ENCODE measurements at regions not wholly inside any gene's neighbourhood (a gene's known extent, or its start where the extent isn't known, plus 50 kb on each side); places are given as distances from the start of the nearest gene placed in this dataset.

GRCh38 chr14:75335571-75335970, 56.9 kb downstream of the FOS start:
- no peak overlapping the region for H3K4me3 ChIP-seq (replicated peaks in 1 of 3; ENCODE audit: low read depth in 2 of 3, low read length in 3 of 3)
- peak overlapping the region; percentile 75 for H3K4me2 ChIP-seq (replicated peaks; ENCODE audit: extremely low read depth, low read length, poor library complexity, severe bottlenecking)
- Mint-ChIP-seq H3K27ac (peak overlapping the region; percentile 87 to 99 (median 93)), H3K4me1 (peaks cover 81% of the 10 kb centered on the region), H3K4me3 (peak overlapping the region in 1 of 2 donors; percentile 11), H3K36me3 (no peaks in the 10 kb centered on the region), H3K9me3 (peaks cover 0 to 3% (median 0%) of the 10 kb centered on the region in 7 donors), H3K27me3 (ENCODE audit: low read depth in 3 of 3) (peaks cover 0 to 2% (median 1%) of the 10 kb centered on the region in 3 donors)
- H3K4me1 ChIP-seq (ENCODE audit: control insufficient read depth in 1 of 2, insufficient read depth in 2 of 2, low read length in 2 of 2): peaks cover 89 to 96% of the 10 kb centered on the region in 2 donors
- H2AFZ ChIP-seq (ENCODE audit: insufficient read depth, low read depth, low read length, poor library complexity, severe bottlenecking): peak overlapping the region; percentile 18
- WGBS (ENCODE audit: insufficient coverage): 5% methylated on average over 2 of the region's 6 CpGs
- peak in 2 of 3 donors; percentile 39 to 59 for DNase-seq
- no peaks in the 10 kb centered on the region for H3K9me3 ChIP-seq (replicated peaks in 1 of 2; ENCODE audit: control insufficient read depth in 1 of 2, insufficient read depth in 1 of 2, low read length in 2 of 2)
- intact Hi-C loops (cut with micrococcal nuclease): no loop called here
- peak overlapping the region; percentile 98 to 99 for H3K27ac ChIP-seq (ENCODE audit: low read depth in 1 of 2, low read length in 2 of 2)
- no peaks in the 10 kb centered on the region for H3K36me3 ChIP-seq (replicated peaks in 1 of 2; ENCODE audit: control insufficient read depth in 1 of 2, insufficient read depth in 2 of 2, low read length in 2 of 2)
- no peak for TF ChIP-seq CTCF (IDR thresholded peaks at IDR 0.05)
- no peak overlapping the region for H3K9ac ChIP-seq (ENCODE audit: insufficient read depth, low read length, poor library complexity, severe bottlenecking)
- H4K20me1 ChIP-seq (ENCODE audit: insufficient read depth, low read length): no peaks in the 10 kb centered on the region
- H3K79me2 ChIP-seq (ENCODE audit: insufficient read depth, low read length): no peaks in the 10 kb centered on the region
- H3K27me3 ChIP-seq (ENCODE audit: control insufficient read depth in 2 of 2, insufficient read depth in 2 of 2, low read length in 2 of 2): no peaks in the 10 kb centered on the region

- peaks cover 0 to 1% (median 0%) of the 10 kb centered on the region in 3 donors for H3K27me3 Mint-ChIP-seq (ENCODE audit: low read depth in 3 of 3)
- intact Hi-C loops (cut with micrococcal nuclease): no loop called here
These were observed 59.8 kb downstream of the FOS start for GRCh38 chr14:75338398-75338797.

More at GRCh38 chr14:75338398-75338797, 59.8 kb downstream of the FOS start:
- Histone ChIP-seq H3K79me2 (ENCODE audit: insufficient read depth, low read length) (no peaks in the 10 kb centered on the region), H3K27me3 (ENCODE audit: control insufficient read depth in 2 of 2, insufficient read depth in 2 of 2, low read length in 2 of 2) (no peaks in the 10 kb centered on the region), H3K36me3 (replicated peaks in 1 of 2; ENCODE audit: control insufficient read depth in 1 of 2, insufficient read depth in 2 of 2, low read length in 2 of 2) (no peaks in the 10 kb centered on the region), H3K27ac (ENCODE audit: low read depth in 1 of 2, low read length in 2 of 2) (peak overlapping the region in 1 of 2 donors; percentile 88), H2AFZ (ENCODE audit: insufficient read depth, low read depth, low read length, poor library complexity, severe bottlenecking) (no peak overlapping the region), H3K4me1 (ENCODE audit: control insufficient read depth in 1 of 2, insufficient read depth in 2 of 2, low read length in 2 of 2) (peaks cover 94 to 98% of the 10 kb centered on the region in 2 donors), H3K9ac (ENCODE audit: insufficient read depth, low read length, poor library complexity, severe bottlenecking) (no peak overlapping the region), H3K9me3 (replicated peaks in 1 of 2; ENCODE audit: control insufficient read depth in 1 of 2, insufficient read depth in 1 of 2, low read length in 2 of 2) (no peaks in the 10 kb centered on the region), H3K4me2 (replicated peaks; ENCODE audit: extremely low read depth, low read length, poor library complexity, severe bottlenecking) (peak overlapping the region; percentile 13), H4K20me1 (ENCODE audit: insufficient read depth, low read length) (no peaks in the 10 kb centered on the region), H3K4me3 (replicated peaks in 1 of 3; ENCODE audit: low read depth in 2 of 3, low read length in 3 of 3) (peak overlapping the region in 1 of 3 experiments; percentile 16)
- TF ChIP-seq CTCF (IDR thresholded peaks at IDR 0.05): no peak
- Mint-ChIP-seq H3K36me3 (no peaks in the 10 kb centered on the region), H3K4me1 (peaks cover 88% of the 10 kb centered on the region), H3K9me3 (peaks cover 0 to 2% (median under 1%) of the 10 kb centered on the region in 7 donors), H3K27ac (peak overlapping the region; percentile 18 to 86 (median 73)), H3K4me3 (peak overlapping the region in 1 of 2 donors; percentile 49)
- peak in 1 of 3 donors; percentile 49 for DNase-seq
